Inferior parietal cortex (tissue), 1 donor: ENCODE measurements at regions not wholly inside any gene's neighbourhood (a gene's known extent, or its start where the extent isn't known, plus 50 kb on each side); places are given as distances from the start of the nearest gene placed in this dataset.
A peak's percentile ranks its signal among the peaks of the same experiment; 100 is the strongest.

Source experiments
- DNase-seq: peaks from one replicate; pipeline ENCODE4 v3.0.0-alpha.2; 2016; ENCODE audit errors: extremely low spot score

DNA sequence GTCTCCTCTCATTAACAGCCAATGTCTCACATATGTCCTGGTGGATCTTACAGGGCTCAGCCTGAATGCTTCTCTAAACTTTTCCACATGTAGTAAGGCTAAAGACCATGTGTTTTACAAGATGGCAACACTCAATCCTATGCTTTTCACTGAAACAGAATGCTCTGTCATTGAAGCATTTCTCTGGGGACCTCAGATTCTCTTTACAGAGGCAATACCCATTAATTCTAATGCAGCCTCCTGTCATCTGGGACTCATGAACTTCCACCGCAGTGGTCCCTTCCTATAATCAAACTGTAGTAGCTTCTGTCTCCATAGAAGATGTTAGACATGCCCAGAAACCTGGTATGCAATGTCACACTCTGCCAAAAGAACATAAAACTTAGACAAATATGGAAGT lies 926.6 kb upstream of the RBFOX1 start:
- no peak for DNase-seq

DNA sequence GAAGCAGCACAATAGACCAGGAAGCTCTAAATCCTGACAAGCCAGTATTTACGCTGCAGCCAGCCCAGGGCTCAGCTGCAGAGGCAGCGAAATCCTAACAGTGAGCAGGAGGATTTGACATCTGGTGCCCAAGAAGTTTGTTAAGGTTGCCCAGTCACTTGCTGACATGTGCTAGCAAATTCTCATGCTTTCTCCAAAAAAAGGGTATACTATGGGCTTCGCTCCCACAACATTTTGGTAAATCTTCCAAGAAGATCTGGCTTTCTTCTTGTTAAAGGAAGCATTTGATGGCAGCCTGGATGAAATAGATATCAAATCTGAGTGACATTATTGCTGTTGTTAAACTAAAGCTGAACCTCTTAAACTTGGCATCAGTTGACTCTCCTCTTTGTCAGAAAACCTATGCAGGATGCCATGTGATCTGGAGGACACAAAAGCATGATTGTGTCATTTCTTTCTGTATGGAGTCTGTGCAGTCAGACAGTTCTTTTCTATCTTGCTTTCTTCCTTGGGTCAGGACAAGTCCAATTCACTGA lies 949.7 kb upstream of the RBFOX1 start:
- peak; percentile 56 for DNase-seq

DNA sequence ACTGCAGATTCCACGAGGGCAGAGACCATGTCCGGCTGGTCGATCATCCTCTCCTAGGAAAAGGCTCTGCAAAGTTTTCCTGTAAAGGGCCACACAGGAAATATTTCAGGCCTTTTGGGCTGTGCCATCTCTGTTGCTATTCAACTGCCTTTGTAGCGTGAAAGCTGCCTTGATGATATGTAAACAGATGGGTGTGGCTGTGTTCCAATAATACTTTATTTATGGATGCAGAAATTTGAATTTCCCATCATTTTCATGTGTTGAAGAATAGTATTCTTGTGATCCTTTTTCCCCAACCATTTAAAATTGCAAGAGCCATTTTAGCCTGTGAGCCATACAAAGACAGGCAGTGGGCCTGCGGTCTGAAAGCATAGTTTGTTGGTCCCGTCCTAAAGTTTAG lies 950.7 kb upstream of the RBFOX1 start:
- no peak for DNase-seq

DNA sequence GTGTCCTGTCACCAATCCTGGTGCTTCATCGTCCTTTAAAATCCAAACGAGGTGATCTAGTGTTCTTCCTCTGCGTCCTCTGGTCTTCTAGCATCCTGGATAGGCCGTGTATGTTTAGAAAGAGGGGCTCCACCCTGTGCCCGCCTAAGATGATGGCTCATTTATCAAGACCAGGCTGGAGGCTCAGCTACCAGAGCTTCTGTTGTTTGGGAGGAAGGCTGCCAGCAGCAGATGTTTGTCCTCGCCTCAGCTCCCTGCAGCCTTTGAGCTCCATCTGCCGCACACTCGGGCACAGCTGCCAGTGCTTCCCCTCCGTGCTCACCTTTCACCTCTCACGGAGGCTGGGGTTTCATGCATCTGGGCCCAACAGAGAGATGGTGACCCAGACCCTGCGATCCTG lies 954.7 kb upstream of the RBFOX1 start:
- DNase-seq = no peak

DNA sequence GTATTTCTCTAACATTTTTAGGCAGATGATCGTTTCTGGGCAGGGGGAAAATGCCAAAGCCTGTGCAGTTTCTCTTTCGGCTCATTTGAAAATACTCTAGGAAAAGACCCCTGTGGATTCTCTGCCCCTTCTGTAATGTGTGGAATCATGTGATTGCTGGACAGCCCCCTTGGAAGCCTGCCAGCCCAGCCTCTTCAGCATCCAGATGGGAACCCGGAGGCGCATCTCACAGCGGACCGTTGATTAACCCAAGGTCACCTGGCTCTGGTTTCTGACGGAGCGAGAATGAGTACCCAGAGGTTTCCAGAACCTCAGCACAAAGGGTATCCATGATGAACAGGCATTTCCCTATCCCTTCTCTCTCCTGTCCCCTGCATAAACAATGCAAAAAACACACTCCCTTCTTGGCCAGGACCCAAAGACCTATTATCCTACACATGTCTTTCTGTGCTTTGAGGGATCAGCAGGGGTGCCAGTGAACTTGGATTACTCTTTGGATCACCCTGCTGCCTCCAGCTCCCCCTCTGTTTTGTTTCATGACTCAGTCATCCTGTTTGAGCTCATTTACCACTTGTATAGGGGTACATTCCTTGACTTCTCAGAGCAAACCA lies 957.1 kb upstream of the RBFOX1 start:
- no peak for DNase-seq

DNA sequence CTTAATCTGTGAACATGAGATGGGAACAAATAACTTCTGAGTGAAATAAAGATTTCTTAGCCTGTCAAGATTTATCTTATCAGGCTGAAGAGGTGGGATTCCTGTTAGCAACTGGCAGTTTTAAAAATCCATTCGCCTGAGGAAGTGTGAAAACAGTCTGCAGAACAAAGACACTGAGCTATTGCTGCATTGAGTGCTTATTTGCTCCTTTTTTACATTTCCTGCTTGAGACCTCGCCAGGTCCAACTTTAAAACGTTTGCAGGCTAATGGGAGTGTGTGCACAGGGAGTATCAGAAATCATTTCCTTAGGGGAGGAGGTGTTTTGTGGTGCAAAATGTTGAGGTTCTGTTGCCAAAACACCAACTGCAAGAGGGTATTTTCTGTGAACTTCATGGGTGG lies 957.8 kb upstream of the RBFOX1 start:
- no peak for DNase-seq

DNA sequence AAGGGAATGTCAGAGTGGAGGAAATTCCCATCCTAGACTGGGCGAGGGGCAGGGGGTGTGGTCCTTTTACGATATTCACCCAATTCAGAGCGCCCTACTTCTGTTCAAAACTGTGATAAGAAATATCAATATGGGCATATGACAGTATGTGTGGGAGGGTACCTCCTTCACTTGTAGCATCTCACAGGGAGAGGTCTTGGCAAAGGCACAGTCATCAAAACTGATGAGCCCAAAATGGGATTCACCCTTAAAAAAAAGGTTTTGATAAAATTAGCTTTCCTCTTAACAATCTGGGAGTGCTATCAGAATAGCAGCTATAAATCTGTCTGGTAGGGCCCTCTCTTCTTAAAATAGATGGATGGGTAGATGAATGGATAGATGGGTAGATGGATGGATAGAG lies 967.8 kb upstream of the RBFOX1 start:
- DNase-seq = no peak

DNA sequence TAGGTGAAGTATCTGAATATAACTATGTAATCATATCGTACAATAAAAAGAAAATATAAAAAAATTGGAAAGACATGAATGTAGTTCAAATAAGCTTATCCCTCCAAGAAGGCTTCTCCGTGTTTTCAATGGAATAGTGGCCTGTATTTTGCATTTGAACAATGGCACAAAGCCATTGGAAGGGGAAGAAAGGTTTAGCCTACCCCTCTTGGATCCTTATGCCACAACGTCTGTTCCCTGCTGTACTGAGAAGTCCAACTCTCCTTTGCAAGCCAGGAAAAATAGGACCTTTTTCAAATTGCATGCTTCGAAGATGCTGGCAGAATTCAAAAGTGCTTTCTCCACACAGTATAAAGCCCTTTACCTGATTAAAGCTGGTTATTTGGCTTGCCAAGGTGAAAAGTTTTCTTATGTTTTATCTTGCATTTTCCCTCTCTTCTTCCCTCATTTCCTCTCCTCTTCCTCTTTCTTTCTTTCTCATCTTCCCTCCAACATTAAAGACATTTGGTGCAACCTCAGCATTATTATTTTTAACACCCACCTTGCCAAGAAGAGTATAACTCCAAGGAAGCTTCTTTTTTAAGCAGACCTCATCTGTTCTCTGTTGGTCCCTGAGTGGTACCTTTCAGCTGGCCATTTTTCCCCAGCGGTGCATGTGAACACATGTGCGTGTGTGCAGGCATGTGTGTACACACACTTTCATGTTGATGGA lies 968.6 kb upstream of the RBFOX1 start:
- no peak for DNase-seq

DNA sequence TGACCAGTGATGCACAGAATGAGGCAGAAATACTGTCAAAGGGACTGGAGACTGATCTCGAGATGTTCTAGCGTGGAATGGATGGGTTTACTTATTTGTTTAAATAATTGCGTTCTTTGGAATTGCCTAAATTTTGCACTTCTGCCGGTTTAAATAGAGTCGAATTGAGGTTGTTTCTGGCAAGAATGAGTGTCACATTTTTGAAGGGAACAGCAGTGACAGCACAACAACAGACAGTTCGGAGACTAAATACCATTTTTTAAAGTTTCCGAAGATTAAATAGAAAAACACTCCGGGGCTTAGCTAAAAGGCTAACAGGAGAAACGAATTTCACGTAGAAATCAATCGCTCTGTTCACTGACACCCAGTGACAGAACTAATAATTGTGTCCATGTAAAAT lies 969.2 kb upstream of the RBFOX1 start:
- no peak for DNase-seq

DNA sequence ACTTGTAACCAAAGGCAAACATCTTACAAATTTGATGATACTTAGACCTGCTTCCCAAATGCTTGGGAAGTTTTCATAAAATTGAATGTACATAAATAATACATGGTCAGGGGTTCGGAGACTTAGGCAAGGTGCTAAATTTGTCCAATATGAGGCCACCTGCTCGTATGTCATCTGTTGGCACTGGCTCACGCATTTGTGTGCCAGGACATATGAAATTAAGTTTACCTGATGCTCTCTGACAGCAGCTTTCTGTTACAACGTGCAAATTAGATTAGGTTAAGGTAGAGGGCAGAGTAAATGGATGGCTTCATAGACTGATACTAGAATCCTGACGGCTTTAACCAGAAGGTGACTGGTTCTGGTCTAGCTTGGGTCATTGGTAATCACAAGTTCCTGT lies 970.3 kb upstream of the RBFOX1 start:
- DNase-seq = no peak

DNA sequence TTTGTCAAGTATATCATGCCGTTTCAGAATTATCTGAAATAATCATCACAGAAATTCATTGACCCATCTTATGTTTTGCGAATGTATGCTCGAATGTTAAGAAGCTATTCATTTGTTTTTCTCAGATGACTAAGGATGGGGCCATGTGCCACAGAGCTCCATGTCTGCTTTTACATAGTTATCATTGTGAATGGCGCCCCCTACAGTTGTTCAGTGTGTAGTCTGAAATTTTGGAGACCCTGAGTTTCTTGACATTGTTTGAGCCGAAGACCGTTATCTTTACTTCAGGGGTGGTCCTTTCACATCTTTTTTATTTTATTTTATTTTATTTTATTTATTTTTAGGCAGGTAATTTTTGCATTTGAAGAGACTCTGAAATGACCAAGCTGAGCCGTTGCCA lies 972.0 kb upstream of the RBFOX1 start:
- DNase-seq = no peak

DNA sequence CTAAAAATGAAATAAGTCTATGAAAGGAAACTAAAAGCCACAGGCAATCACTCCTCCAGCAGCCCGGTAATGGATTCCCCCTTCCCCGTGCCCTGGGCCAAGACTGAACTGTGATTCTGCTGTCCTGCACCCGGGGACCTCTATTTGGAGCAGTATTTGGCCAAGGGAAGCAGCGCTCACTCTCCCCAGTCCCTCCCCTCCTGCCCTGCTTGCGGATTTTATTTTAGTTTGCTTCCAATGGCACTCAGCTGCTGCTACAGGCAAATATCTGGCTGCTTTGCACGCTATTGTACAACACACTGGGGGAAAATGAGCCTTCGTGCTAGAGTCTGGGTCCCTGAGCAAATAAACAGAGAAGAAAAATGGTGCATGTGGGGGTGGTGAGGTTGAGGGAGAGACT lies 975.7 kb upstream of the RBFOX1 start:
- no peak for DNase-seq

DNA sequence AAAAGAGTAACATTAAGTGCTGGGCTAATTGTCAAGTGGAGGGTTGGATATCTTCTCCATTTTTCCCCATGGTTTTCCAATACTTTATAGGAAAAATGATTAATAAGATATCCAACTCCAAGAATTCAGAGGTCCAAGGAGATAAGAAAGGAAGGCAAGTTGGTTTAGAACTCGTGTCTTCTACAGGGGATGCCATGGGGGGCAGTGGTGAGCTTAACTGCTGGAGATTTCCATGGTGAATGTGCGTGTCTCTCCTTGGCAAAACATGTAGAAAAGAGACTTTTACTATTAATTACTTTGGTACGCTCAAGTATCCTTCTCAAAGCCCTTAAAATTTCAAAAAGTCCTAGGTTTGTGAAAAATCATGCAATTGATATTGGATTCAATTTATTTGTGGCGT lies 982.9 kb upstream of the RBFOX1 start:
- no peak for DNase-seq

DNA sequence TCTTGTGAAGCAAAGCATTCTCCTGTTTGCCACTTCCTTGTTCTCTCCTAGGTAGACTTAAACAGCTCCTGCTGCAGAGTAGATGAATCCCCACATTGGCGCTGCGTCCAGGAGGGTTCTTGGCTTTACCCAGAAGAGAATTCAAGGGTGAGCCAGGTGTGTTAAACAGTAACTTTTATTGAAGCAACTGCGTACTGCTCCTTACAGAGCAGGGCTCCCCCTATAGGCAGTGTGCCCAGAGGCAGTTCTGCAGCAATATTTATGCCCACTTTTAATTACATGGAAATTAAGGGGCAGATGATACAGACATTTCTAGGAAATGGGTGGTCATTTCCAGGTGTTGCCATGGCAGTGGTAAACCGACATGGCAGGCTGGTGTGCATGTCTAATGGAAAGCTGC lies 987.6 kb upstream of the RBFOX1 start:
- no peak for DNase-seq

DNA sequence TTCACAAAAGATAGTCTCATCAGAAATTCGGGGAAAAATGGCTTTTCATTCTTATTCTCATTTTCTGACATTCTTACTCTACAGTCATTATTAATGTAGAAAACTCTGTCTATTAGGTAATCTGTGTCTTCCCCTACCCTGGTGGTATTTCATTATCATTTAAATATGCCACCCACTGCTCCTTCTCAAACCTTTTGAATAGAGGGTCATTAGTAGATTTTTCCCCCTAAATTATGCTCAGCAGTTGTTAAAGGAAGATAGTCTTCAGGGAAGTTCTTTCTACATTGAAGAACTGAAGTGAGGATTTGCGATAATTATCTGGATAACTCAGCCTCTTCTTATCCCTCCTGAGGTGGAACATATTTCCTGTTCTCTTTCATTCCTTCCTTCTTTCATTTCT lies 989.5 kb upstream of the RBFOX1 start:
- DNase-seq = no peak

DNA sequence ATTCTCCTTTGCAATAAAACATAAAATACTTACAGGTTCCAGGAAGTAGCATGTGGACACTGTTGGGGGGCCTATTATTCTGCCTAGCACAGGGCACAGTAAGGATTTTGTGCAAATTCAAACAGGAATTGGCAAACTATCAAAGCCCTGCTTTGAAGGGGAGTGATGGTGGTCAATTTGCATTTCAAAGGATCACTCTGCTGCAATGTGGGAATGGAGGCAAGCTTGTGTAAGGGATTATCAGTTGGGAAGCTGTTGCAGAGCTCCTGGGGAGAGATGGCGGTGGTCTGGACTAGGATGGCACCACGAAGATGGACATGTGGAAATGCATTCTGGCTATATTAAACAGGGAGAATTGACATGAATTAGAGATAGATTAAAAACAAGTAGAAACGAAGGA lies 990.7 kb upstream of the RBFOX1 start:
- no peak for DNase-seq

DNA sequence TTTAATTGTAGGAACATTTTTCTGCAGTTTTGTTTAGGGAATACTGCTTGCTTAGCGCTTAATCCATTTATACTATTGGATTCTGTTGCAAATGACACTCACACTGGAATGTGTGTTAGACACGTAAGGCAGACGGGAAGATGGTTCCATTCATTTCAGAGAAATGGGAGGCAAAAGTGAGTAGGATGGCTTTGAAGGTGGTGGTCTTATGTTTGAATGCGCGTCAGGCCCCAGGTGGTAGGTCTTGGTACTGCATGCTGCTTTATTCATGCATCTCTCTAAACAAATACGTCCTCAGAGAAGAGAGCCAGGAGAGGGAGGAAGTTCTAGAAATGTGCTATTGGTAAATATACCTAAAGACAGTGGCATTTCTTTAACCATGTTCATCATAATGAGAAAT lies 997.6 kb upstream of the RBFOX1 start:
- no peak for DNase-seq

DNA sequence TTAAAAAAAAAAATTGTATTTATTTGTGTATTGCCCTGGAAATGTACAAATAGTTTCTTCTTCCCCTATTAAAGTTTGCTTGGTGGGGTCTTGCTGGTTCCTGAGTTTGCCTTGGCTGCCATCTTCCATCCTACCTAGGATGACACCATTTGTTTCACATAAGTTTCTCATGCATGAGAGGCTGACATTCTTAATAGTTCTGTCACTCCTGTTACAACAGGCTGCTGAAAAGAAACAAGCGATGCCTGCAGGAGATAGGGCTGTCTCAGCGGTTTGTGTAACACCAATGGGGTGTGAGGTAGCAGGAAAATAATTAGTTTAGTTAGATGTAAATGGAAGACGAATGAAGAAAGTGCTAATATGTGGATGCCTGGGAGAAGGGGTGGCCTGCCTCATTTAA lies 1000.9 kb upstream of the RBFOX1 start:
- no peak for DNase-seq

DNA sequence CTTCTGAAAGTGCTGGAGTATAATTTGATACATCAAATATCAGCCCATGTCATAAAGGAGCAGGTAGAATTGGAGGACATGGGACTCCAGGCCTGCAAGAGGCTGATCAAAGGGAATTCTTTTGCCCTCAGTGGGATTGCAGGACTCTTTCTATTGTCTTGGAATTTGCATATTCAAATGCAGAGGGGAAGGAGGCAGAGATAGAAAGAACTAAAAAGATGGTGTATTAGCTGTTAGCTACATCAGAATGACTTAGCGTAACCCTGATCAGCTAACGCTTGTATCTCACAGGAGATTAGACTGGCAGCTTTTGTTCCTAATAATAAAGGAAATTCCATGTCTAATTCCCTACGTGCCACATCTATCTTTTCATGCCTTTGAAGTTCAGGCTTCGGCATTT lies 1014.7 kb upstream of the RBFOX1 start:
- DNase-seq = no peak

DNA sequence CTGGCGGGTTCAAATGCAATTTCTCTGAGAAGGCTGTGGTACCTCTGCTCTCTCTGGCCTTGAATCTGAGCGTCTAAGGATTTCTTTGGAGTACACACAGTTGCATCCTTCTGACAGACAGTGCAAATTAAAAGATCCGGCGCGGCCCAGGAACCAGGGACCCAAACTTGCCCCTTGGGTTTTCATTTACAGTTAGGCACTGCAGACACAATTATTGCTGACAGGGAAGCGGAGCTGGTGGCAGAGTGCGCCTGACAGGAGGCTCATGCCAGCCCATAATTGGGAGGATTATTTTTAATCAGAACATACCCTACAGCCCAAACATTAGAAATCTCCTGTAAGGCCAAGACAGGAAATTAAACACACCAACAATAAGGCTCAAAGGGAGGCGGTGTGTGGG lies 1023.4 kb upstream of the RBFOX1 start:
- no peak for DNase-seq

DNA sequence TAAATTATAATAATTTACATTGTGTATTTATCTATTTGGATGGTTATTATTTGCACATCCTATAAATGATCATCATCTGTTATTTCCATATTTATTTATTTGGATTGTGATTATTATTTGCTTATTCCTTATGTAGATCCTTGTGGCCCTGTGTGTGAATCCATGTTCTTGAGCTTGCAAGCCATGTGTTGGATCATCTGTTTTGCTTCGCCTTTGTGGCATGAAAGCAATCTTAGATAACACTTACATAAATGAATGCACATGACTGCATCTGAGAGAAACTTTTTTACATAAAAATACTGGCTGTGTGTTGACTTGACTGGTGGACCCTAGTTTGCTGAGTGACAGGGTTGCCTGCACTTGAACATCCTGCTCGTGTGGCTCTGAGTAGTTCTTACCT lies 1024.5 kb upstream of the RBFOX1 start:
- DNase-seq = no peak

DNA sequence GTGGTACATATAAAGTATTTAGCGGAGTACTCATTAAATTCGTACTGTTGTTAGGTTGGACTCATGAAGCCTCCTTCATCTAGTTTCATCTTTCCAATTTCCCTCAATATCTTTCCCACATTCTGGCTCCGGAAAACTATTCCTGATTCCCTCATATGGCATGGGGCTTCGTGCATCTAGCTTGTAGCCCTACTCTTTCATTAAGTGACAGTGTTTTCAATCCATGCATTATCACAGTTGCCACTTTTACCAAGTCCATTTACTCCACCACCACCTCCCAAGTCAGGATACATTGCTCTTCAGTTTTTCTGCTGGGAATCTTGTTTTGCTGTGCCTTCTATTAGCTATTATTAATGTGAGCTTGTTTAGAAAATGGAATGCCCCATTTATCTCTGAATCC lies 1032.1 kb upstream of the RBFOX1 start:
- no peak for DNase-seq

DNA sequence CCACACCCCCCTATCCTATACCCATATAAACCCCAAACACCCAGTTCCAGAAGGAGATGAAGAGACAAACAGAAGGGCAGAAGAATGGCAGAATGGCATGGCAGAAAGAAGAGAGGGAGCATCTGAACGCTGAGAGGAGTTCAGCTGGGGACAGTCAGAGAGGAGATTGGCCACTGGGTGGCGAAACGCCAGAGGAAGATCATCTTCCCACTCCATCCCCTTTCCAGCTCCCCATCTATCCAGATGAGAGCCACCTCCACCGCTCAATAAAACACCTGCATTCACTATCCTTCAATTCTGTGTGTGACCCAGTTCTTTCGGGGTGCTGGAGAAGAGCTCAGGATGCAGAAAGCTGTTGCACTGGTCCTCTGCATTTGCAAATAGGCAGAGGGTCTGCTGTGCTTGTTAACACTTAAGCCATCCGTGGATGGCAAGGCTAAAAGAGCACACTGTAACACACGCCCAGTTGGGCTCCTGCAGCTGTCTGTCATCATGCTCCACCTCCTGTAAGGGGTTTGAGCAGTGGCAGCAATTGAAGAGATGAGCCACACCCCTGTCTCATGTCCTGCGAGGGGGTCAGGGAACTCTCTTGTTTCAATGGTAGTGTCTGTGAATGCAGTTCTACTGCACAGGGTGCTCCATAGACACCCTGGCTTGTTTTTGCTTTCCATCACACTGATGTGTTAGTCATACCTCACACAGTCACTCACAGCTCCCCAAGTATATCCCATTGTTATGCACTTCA lies 1034.8 kb upstream of the RBFOX1 start:
- no peak for DNase-seq
